ENCODE measurements at regions not wholly inside any gene's neighbourhood (a gene's known extent, or its start where the extent isn't known, plus 50 kb on each side); places are given as distances from the start of the nearest gene placed in this dataset.

DNA sequence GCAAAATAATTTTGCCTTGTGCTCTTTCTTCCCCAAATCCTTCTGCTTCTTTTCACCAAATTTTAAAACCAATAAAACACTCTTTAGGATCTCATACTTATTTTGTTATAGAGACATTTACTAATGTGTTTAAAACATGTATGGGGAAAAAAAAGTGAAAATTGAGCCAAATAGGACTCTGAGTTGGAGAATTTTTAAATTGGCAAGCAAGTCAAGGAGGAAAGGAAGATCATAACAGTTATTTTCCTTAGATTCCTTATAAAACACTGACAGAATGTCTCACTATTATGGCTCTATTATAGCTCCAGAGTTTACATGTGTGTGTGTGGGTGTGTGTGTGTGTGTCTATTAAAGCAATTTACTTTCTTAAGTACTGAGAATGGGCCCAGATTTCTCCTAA lies 220.5 kb downstream of the SLC6A15 start:
- POLR2A ChIA-PET = no interaction called here

DNA sequence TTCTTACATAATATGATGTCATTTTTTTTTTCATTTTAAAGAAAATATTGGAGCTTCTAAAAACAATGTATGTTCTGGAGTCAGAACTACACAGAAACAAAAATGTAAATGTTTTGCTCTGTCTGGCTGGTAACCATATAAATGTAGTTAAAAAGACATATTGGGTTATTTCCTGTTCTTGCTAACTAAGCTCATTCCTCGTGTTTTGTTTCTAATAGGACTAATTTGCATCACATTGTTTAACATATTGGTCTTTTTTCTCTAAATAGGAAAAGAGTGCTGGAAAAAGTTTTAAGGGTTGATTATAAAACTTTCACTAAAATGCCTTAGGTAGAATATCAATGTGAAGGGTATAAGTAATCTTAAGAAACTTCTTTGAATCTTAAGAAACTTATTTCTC lies 221.3 kb downstream of the SLC6A15 start:
- ChIA-PET POLR2A (no interaction called here), CTCF (no interaction called here)

More for the DNA sequence above, 220.5 kb downstream of the SLC6A15 start:
- CTCF ChIA-PET = no interaction called here

DNA sequence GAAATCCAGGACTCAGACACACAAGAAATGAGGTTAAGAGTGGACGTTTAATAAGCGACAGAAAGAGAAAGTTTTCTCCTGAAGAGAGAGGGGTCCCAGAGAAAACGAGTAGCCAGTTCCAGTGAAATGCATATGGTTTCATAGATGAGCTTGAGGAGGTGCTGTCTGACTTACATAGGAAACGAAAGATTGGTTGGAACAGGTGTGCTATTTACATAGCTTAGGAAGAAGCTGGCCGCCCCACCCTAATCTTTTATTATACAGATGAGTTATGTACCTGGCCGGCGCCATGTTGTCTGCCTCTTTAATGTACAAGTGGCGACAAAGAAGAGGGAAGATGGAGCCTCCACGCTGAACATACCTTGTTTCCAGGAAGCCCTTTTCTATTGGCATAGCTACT lies 223.0 kb downstream of the SLC6A15 start:
- CTCF ChIA-PET = no interaction called here

DNA sequence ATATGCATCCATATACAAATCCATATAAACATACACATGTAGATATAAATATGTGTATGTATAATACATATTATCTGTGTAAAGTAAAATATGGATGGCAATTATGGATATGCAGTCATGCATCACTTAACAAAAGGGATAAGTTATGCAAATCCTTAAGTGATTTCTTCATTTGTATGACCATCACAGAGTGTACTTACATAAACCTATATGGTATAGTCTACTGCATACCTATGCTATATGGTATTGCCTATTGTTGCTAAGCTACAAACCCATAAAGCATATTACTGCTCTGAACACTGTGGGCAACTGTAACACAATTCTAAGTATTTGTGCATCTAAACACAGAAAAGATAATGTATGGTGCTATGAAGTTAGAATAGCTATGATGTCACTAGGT lies 227.2 kb downstream of the SLC6A15 start:
- ChIA-PET CTCF (no interaction called here), POLR2A (no interaction called here)

More for the DNA sequence above, 223.0 kb downstream of the SLC6A15 start:
- POLR2A ChIA-PET = no interaction called here

DNA sequence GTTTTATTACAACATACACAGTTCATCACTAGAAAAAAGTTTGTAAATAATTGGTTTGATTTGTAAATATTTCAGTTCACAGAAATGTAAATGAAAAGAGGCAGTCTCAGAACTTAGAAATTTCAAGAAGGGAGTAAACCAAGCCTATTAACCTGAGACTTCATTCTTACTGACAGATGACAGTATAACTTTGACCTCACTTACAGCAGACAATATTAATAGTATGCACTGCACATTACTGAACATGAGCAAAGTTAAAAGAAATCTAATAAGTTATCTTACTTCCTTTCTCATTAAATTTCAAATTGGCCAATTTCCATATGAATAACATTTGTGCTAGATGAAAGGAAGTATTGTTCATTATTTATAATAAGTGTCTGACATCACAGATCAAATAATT lies 235.8 kb downstream of the SLC6A15 start:
- POLR2A ChIA-PET = no interaction called here
- CTCF ChIA-PET = no interaction called here

DNA sequence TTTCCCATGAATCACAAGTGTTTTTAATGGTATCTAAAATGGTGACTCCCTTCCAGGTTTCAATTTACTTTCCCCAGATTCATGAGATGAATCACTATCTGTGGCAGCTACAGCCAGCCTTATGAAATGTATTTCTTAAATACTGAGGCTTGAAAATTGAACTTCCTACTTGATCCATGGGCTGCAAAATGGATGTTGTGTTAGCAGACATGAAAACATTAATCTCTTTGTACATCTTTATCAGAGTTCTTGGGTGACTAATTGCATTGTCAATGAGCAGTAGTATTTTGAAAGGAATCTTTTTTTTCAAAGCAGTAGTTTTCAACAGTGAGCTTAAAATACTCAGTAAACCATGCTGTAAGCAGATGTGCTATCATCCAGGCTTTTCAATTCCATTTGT lies 250.8 kb downstream of the SLC6A15 start:
- ChIA-PET CTCF (no interaction called here), POLR2A (no interaction called here)

DNA sequence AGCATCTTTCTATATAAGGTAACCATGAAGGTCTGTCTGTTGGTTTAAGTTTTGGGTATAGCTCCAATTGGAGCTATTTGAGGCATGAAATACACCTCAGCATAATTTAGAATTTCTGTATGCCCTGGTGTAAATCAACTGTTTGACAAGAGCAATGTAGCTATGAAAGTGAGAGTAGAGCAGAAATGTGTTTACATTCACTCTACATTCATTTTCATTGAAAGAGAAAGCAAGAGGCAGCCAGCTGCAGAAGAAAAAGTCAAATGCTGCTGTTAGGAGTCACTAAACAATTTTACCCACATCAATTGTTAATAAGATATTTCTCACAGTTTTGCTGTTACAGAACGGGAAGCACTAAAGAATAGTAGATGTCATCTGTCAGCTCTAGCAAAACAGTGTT lies 252.5 kb downstream of the SLC6A15 start:
- ChIA-PET CTCF (no interaction called here), POLR2A (no interaction called here)

DNA sequence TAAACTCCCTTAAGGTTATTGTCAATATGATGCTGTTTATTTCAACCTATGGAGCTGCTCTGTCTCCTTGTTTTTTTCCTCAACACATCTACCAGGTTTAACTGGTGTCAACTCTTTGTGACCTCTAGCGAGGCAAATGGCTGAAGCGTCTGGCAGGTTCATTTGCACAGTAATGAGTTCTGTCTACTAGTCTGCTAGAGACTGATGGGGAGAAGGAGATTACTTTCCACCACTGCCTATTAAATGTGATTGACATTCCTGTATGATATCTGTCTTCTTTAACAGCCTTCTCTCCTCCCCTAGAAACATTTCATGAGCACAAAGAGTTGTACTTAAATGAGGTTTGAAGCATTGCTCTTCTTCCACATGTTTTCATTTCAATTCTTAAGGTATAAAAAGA lies 253.7 kb downstream of the SLC6A15 start:
- CTCF ChIA-PET = no interaction called here
- POLR2A ChIA-PET = no interaction called here

DNA sequence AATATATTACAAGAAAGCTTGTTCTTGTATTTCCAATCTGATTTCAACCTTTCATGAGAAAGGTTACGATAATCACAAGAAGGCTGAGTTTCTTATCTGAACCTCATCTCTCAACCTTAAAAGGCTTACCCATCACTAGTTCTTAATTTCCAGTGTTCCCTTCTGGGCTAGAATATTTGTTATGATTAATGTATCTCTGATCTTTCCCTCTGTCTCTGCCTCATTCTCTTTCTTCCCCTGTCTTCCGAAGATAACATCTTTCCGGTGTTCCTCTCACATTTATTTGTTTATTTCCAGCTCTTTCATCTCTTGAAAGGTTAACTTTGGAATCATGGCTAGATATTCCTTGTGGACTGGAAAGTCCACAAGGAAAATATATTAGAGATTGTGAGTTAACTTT lies 255.9 kb downstream of the SLC6A15 start:
- ChIA-PET CTCF (no interaction called here), POLR2A (no interaction called here)

DNA sequence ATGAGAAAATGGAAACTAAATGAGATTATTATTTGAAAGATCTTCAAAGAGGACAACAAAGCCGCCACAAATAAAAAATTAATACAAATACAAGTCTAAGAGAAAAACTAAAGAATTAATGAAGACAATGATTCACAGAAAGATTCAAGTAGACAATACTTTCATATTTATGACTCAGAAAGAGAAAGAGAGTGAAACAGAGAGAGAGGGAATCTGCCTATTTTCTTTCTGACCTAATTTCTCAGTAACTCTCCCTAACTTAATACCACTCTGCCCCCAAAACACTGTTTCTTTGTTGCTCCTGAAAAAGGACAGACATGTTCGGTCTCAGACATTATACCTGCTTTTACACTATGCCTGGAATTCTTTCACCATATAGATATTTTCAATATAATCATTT lies 259.1 kb downstream of the SLC6A15 start:
- CTCF ChIA-PET = no interaction called here
- POLR2A ChIA-PET = no interaction called here

DNA sequence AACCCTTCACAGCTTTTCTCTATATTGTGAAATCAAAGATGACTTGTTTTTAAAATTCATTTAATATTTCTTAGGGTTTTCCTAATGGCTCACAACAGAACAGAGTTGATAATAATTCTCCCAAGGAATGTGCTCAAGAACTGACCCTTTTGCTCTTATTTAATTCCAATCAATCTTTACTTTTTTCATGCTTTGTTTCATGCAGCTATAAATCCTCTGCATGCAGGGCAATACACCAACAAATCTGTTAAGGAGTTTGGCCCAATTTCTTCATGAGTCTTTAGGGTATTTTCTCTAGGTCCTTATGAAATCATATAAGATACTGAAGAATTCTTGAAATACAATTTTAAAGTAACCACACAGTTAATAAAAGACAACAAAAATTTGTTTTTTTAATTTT lies 264.2 kb downstream of the SLC6A15 start:
- ChIA-PET POLR2A (no interaction called here), CTCF (no interaction called here)

DNA sequence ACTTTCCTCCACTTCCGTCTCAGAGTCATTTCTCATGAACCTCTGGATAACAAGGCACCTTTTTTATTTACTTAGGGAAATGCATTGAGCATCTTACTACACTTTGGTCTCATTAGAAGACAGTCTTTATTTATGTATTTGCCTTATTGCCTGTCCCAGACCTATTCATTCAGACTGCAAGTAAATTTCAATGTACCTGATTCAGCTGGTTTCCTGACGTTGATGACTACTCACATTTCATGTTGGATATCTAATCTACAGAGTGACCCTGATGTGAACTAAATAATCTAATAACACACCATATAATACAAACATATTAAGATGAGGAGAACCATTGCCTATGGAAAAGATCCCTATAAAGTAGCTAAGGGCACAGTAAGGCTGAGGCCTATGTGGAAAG lies 267.7 kb downstream of the SLC6A15 start:
- ChIA-PET POLR2A (no interaction called here), CTCF (no interaction called here)

DNA sequence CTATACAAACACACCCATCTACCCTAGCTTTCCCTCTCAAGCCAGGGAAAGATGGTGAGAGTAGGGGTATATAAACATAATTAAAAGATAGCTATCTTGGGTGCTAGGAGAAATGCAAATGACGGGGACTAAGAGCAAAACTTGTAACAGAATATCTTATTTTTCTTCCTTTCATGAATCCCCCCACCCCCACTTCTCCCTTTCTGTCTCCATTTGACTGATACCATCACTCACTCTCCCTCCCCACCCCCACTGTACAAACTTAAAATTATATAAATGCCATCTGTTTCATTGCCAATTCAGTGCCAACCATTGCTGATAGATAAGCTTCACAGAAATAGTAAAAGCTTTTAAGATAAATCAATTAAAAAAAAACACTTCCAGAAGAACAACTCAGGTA lies 268.6 kb downstream of the SLC6A15 start:
- ChIA-PET POLR2A (no interaction called here), CTCF (no interaction called here)

DNA sequence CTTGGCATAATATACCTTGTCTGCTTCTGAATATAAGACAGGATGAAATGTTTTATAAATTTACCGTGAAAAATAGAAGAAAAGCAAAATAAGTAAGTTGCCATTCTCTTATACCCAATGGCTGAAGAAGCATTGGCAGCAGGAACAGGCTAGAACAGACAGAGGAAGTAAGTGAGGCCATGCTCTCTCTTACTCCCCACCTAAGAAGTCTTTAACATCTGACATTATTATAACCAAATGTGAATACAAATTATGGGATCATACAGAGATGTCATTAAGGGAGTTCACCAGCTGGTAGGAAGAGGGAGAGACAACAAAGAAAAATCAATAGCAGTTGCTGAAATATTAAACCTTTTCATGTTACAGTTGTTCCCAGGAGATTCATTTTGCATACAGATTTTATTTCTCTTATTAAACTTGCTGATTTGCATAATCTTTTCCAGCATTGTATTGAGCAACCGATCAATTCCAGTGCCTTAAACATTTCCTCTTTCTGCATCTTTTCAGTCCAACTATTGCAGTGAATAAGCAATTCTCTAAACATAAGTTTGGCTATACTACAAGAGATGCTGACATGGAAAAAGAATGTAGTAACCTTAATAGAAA lies 270.6 kb downstream of the SLC6A15 start:
- ChIA-PET POLR2A (no interaction called here), CTCF (no interaction called here)

DNA sequence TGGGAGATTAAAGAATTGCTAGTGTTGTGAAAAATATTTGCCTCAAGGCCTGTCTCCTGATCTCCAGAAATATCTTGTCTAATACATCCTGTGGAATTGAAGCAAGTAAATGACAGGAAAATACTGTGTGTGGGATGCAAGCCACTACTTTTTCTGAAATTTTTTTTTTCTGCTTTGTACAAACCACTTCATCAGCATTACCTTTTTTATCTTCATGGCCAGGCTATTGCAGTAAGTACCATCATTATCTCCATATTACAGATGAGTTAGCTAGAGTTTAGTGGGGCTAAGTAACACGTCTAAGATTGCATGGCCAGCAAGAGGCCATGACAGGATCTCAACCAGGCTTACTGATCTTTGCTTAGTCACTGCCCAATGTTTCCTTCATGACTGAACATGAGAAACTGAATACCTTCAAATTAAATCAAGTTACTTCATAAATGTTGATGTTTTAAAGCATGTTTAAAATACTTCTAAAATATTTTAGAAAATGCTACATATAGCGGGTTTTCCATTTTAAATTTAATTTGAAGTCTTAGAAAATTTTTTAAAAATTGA lies 273.7 kb downstream of the SLC6A15 start:
- POLR2A ChIA-PET = no interaction called here
- CTCF ChIA-PET = no interaction called here

DNA sequence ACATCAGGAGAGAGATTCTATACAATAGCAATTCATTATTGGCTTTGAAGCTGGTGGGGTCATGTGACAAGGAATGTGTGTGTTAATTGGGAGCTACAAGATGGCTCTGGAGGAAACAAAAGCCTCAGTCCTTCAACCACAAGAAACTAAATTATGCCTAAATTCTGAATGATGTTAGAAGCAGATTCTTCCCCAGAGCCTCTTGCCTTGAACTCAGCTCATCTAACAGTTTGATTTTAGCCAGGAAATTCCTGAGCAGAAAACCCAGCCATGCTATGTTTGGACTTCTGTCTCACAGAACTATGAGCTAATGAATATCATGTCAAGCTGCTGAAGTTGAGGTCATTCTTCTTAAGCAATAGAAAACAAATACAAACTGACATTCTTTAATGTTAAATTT lies 274.7 kb downstream of the SLC6A15 start:
- CTCF ChIA-PET = no interaction called here
- POLR2A ChIA-PET = no interaction called here

DNA sequence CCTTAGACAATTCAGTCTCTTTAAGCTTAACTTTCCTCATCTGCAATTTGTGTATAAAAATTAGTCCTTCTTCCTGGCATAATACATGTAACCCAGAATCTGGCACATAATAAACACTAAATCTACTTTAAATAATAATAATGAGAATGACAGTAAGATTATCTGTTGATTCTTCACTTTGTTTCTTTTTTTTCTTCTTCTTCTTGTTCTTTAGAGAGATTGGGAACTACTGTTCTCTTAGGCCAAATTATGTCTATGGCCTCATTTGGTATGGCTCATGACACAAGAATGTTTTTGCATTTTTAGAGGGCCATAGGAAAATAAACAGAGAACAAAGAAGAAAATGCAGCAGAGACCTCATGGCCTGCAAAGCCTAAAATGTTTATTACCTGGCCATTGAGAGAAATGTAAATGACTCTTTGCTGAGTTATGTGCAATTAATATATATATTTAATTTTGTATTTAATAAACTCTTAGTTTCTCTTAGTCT lies 275.8 kb downstream of the SLC6A15 start:
- CTCF ChIA-PET = no interaction called here
- POLR2A ChIA-PET = no interaction called here

DNA sequence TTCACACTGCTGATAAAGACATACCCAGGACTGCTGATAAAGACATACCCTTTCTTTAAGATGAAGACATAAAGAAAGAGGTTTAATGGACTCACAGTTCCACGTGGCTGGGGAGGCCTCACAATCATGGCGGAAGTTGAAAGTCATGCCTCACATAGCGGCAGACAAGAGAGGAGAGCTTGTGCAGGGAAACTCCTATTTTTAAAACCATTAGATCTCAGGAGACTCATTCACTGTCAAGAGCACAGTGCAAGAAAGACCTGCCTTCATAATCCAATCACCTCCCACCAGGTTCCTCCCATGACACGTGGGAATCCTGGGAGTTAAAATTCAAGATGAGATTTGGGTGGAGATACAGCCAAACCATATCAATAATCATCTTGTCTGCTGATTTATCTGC lies 278.1 kb downstream of the SLC6A15 start:
- ChIA-PET POLR2A (no interaction called here), CTCF (no interaction called here)

DNA sequence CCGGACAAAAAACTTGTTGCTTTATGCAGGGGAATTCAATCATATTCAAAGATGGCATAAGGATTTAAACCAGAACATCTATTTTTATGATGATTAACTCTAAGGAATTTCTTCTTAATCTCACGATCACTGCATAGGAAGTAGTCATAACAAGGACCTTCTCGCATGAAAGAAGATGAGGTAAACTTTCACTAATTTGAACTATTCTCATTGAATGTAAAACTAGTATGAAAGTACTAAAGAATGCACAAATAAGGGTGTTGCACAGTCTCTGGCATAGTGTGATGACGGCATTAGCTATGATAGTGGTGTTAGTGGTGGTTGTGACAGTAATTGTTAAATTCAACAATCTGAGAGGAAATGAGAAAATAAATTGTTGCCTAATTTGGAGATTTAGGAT lies 280.0 kb downstream of the SLC6A15 start:
- CTCF ChIA-PET = no interaction called here
- POLR2A ChIA-PET = no interaction called here

DNA sequence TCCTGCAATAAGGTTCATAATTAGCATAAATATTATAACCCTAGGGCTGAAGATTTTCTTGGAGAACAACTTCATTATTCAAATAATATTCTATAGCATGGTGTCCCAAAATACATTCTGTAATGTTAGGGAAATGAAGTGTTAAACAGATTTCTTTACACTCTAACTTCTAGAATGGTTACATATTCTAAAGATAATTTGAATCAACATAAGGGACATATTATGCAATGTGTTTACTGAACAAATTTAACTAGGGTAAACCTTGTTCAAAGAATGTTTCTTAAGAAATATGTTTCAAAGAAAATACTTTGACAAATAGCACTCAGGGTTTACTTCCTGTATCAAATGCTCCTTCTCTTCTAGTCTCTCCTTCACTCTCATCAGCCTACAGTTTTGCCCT lies 281.6 kb downstream of the SLC6A15 start:
- ChIA-PET CTCF (no interaction called here), POLR2A (no interaction called here)

DNA sequence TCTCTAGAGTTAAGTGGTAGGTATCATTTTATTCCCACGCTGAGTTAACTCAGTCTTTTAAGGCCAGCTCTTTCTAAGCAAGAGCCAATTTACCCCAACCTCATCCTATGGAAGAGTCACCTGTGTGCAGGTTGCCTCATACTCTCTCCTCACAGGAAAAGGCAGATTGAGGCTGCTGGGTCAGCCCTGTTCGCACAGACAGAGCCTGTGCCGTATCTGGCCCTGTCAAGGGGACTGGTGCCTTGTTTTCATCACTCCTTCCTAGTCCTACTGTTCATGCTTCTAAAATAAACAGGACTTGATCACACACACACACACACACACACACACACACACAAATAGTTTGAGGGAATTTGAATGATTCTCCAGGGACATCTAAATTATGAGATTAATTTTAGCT lies 285.0 kb downstream of the SLC6A15 start:
- CTCF ChIA-PET = no interaction called here
- POLR2A ChIA-PET = no interaction called here

DNA sequence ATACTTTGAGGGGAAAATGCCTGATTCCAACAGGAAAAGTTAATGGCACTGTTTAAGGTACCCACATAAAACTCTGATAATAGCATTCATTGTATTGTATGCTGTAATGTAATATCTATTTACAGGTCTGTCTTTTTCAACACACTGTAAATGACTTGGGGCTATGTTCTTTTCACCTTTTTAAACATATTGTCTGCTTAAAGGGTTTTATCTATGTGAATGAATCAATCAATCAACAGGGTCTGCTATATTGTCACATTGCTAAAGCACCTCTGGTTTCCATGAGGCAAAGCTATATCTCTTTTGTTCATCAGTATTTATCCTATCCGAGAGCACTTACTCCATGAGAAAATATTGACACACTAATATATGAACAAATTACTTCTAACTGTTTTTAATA lies 288.0 kb downstream of the SLC6A15 start:
- ChIA-PET POLR2A (no interaction called here), CTCF (no interaction called here)

DNA sequence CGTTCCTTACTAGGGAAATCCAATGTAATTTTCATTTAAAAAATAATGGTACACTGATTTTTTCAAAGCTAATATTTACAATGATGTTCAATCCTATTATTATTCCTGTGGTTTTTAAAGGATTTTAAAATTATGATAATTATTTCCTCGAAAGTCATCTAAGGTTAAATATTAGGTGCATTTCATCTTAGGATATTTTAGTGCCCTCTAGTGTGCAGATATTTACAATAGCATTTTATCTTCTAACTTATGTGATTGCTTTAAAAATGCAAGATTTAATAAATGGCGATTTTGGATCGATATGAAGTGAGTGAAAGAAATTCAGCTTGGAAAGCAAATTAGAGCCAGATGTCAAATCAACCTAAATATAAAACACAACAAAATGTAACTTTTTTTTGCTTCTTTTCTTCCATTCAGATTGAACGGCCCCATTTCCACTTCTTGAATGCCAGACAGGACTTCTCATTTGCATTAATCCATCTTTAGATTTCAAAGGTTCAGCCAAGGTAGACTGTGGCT lies 293.5 kb downstream of the SLC6A15 start:
- ChIA-PET POLR2A (no interaction called here), CTCF (no interaction called here)
